HepG2 (cell line): ENCODE measurements at regions not wholly inside any gene's neighbourhood (a gene's known extent, or its start where the extent isn't known, plus 50 kb on each side); places are given as distances from the start of the nearest gene placed in this dataset.
A peak's percentile ranks its signal among the peaks of the same experiment; 100 is the strongest.

ENCODE experiments used
- BCL3 ChIP-seq: sonication (generic); formaldehyde crosslinking; IDR thresholded peaks from 2 replicates; pipeline ENCODE4 v1.5.1; 2020; ENCODE audit warnings: mild to moderate bottlenecking, missing genetic modification reagents, moderate library complexity
- CSRNP1 ChIP-seq: sonication (generic); formaldehyde crosslinking; IDR thresholded peaks from 2 replicates; pipeline ENCODE4 v1.8.1; 2023; ENCODE audit warnings: mild to moderate bottlenecking, missing genetic modification reagents
- E2F1 ChIP-seq: sonication (generic); formaldehyde crosslinking; IDR thresholded peaks from 2 replicates; pipeline ENCODE4 v1.5.0; 2020; ENCODE audit warnings: missing genetic modification reagents
- FOXO4 ChIP-seq: sonication (generic); formaldehyde crosslinking; conservative IDR thresholded peaks from 2 replicates; pipeline ENCODE4 v1.8.1; 2023; ENCODE audit warnings: missing genetic modification reagents
- HNRNPUL1 ChIP-seq: fragments of 200-400 bp; formaldehyde crosslinking; IDR thresholded peaks from 2 replicates; pipeline ENCODE4 v1.6.1; 2017; ENCODE audit warnings: low read depth, mild to moderate bottlenecking, low read length, moderate library complexity
- POGK ChIP-seq: sonication (generic); formaldehyde crosslinking; conservative IDR thresholded peaks from 2 replicates; pipeline ENCODE4 v1.8.0; 2022; ENCODE audit warnings: mild to moderate bottlenecking, moderate library complexity, missing genetic modification reagents
- RFXANK ChIP-seq: IDR thresholded peaks from 2 replicates; pipeline ENCODE4 v1.6.1; 2016
- SMAD1 ChIP-seq: sonication (generic); formaldehyde crosslinking; IDR thresholded peaks from 2 replicates; pipeline ENCODE4 v1.4.0; 2020; ENCODE audit warnings: missing genetic modification reagents, low read depth, mild to moderate bottlenecking, borderline replicate concordance
- THAP8 ChIP-seq: sonication (generic); formaldehyde crosslinking; IDR thresholded peaks from 2 replicates; pipeline ENCODE4 v1.5.1; 2020; ENCODE audit warnings: missing genetic modification reagents, mild to moderate bottlenecking, borderline replicate concordance
- ZBTB7B ChIP-seq: sonication (generic); formaldehyde crosslinking; IDR thresholded peaks from 2 replicates; pipeline ENCODE4 v1.4.0; 2020; ENCODE audit warnings: missing genetic modification reagents
- ZFX ChIP-seq: sonication (generic); formaldehyde crosslinking; IDR thresholded peaks from 2 replicates; pipeline ENCODE4 v1.4.0; 2020; ENCODE audit warnings: mild to moderate bottlenecking, low read depth, missing genetic modification reagents, moderate library complexity
- ZNF513 ChIP-seq: sonication (generic); formaldehyde crosslinking; conservative IDR thresholded peaks from 2 replicates; pipeline ENCODE4 v1.5.0; 2020; ENCODE audit warnings: missing genetic modification reagents
- ZNF564 ChIP-seq: sonication (generic); formaldehyde crosslinking; IDR thresholded peaks from 2 replicates; pipeline ENCODE4 v1.8.1; 2023; ENCODE audit warnings: mild to moderate bottlenecking, missing genetic modification reagents
- ZNF615 ChIP-seq: sonication (generic); formaldehyde crosslinking; IDR thresholded peaks from 2 replicates; pipeline ENCODE4 v1.5.0; 2020; ENCODE audit warnings: mild to moderate bottlenecking, missing genetic modification reagents, borderline replicate concordance
- ZNF7 ChIP-seq: IDR thresholded peaks from 2 replicates; pipeline ENCODE4 v1.6.1; 2016; ENCODE audit warnings: missing biosample characterization, missing genetic modification reagents
- ZNF773 ChIP-seq: sonication (generic); formaldehyde crosslinking; IDR thresholded peaks from 2 replicates; pipeline ENCODE4 v1.4.0; 2020; ENCODE audit warnings: missing genetic modification reagents, borderline replicate concordance
- ZNF784 ChIP-seq: sonication (generic); formaldehyde crosslinking; IDR thresholded peaks from 2 replicates; pipeline ENCODE4 v1.5.1; 2020; ENCODE audit warnings: missing genetic modification reagents, mild to moderate bottlenecking, borderline replicate concordance

- TF ChIP-seq RFXANK (CRISPR knock-in tag) (no peak), CSRNP1 (peak; percentile 66; the same call in 1 of the 2 replicates), THAP8 (CRISPR knock-in tag) (no peak), POGK (CRISPR knock-in tag) (no peak), ZNF7 (CRISPR knock-in tag) (no peak), ZNF784 (CRISPR knock-in tag) (0 out of 2 replicates have a peak, but pooled peaks have one; percentile 36), E2F1 (CRISPR knock-in tag) (no peak), ZBTB7B (peak; percentile 85; the same call in 1 of the 2 replicates), ZNF564 (peak; percentile 67; the same call in 1 of the 2 replicates), ZNF513 (CRISPR knock-in tag) (no peak), ZNF773 (no peak), ZFX (peak; percentile 98), ZNF615 (CRISPR knock-in tag) (no peak), HNRNPUL1 (no peak), FOXO4 (CRISPR knock-in tag) (no peak), SMAD1 (0 out of 2 replicates have a peak, but pooled peaks have one; percentile 20), BCL3 (peak; percentile 31; the same call in 1 of the 2 replicates)
These were observed 53.3 kb upstream of the PSD2 start (continued) for GRCh38 chr5:139742173-139742903.
